CD4-positive, alpha-beta T cell treated with Interleukin-17A for 1 hour (primary cell): ENCODE measurements at regions not wholly inside any gene's neighbourhood (a gene's known extent, or its start where the extent isn't known, plus 50 kb on each side); places are given as distances from the start of the nearest gene placed in this dataset.

Source experiments
- DNase-seq: peaks from one replicate; pipeline ENCODE4 v3.0.0-alpha.2; 2020

GRCh38 chr15:25557926-25558325 is 119.1 kb upstream of the UBE3A start:
- DNase-seq: no peak

GRCh38 chr15:25556136-25556535 is 117.3 kb upstream of the UBE3A start:
- DNase-seq: no peak

- DNase-seq: no peak
These were observed 115.8 kb upstream of the UBE3A start for GRCh38 chr15:25554640-25555039.

- DNase-seq: no peak
These were observed 109.8 kb upstream of the UBE3A start for GRCh38 chr15:25548600-25548999.

- no peak for DNase-seq
These were observed 107.1 kb upstream of the UBE3A start for GRCh38 chr15:25545889-25546288.

GRCh38 chr15:25545017-25545416 is 106.2 kb upstream of the UBE3A start:
- DNase-seq: no peak

- no peak for DNase-seq
These were observed 105.3 kb upstream of the UBE3A start for GRCh38 chr15:25544076-25544475.

- no peak for DNase-seq
These were observed 104.4 kb upstream of the UBE3A start for GRCh38 chr15:25543196-25543595.

- no peak for DNase-seq
These were observed 102.4 kb upstream of the UBE3A start for GRCh38 chr15:25541228-25541627.

- DNase-seq: no peak
These were observed 98.2 kb upstream of the UBE3A start for GRCh38 chr15:25536801-25537611.

- DNase-seq: no peak
These were observed 97.0 kb upstream of the UBE3A start for GRCh38 chr15:25535866-25536265.

- no peak for DNase-seq
These were observed 95.5 kb upstream of the UBE3A start for GRCh38 chr15:25534293-25534692.

- no peak for DNase-seq
These were observed 93.7 kb upstream of the UBE3A start for GRCh38 chr15:25532269-25533140.

- DNase-seq: no peak
These were observed 91.0 kb upstream of the UBE3A start for GRCh38 chr15:25529774-25530173.

- no peak for DNase-seq
These were observed 88.3 kb upstream of the UBE3A start for GRCh38 chr15:25527118-25527517.

- no peak for DNase-seq
These were observed 86.9 kb upstream of the UBE3A start for GRCh38 chr15:25525741-25526140.

GRCh38 chr15:25515633-25516032 is 76.8 kb upstream of the UBE3A start:
- DNase-seq: no peak

- no peak for DNase-seq
These were observed 75.7 kb upstream of the UBE3A start for GRCh38 chr15:25514522-25514921.

GRCh38 chr15:25512957-25513356 is 74.1 kb upstream of the UBE3A start:
- no peak for DNase-seq

- no peak for DNase-seq
These were observed 71.3 kb upstream of the UBE3A start for GRCh38 chr15:25510146-25510545.

GRCh38 chr15:25509703-25510102 is 70.9 kb upstream of the UBE3A start:
- DNase-seq: no peak

GRCh38 chr15:25508369-25509002 is 69.7 kb upstream of the UBE3A start:
- DNase-seq: peak; percentile 21

GRCh38 chr15:25504307-25504706 is 65.5 kb upstream of the UBE3A start:
- no peak for DNase-seq
